CD4-positive, alpha-beta T cell treated with Interleukin-15 for 4 hours (primary cell): ENCODE measurements at regions not wholly inside any gene's neighbourhood (a gene's known extent, or its start where the extent isn't known, plus 50 kb on each side); places are given as distances from the start of the nearest gene placed in this dataset.
A peak's percentile ranks its signal among the peaks of the same experiment; 100 is the strongest.

Experiments
- DNase-seq: peaks from one replicate; pipeline ENCODE4 v3.0.0-alpha.2; 2020; ENCODE audit warnings: low spot score

GRCh38 chr6:133697185-133697584 lies 191.7 kb upstream of the TCF21 start:
- no peak for DNase-seq

GRCh38 chr6:133697666-133698065 lies 191.2 kb upstream of the TCF21 start:
- DNase-seq: no peak

GRCh38 chr6:133698272-133698671 lies 190.6 kb upstream of the TCF21 start:
- no peak for DNase-seq

GRCh38 chr6:133699741-133700385 lies 189.1 kb upstream of the TCF21 start:
- DNase-seq: no peak

- no peak for DNase-seq
These were observed 187.1 kb upstream of the TCF21 start for GRCh38 chr6:133701633-133702331.

- DNase-seq: no peak
These were observed 184.5 kb upstream of the TCF21 start for GRCh38 chr6:133704371-133704770.

GRCh38 chr6:133705066-133705465 lies 183.8 kb upstream of the TCF21 start:
- DNase-seq: no peak

- no peak for DNase-seq
These were observed 183.2 kb upstream of the TCF21 start for GRCh38 chr6:133705731-133706130.

GRCh38 chr6:133707456-133707855 lies 181.5 kb upstream of the TCF21 start:
- DNase-seq: peak; percentile 25

GRCh38 chr6:133710826-133711225 lies 178.1 kb upstream of the TCF21 start:
- no peak for DNase-seq

- no peak for DNase-seq
These were observed 173.6 kb upstream of the TCF21 start for GRCh38 chr6:133715270-133715669.

- no peak for DNase-seq
These were observed 164.2 kb upstream of the TCF21 start for GRCh38 chr6:133724726-133725125.

- DNase-seq: no peak
These were observed 162.7 kb upstream of the TCF21 start for GRCh38 chr6:133726188-133726587.

GRCh38 chr6:133730881-133731280 lies 158.0 kb upstream of the TCF21 start:
- no peak for DNase-seq

- no peak for DNase-seq
These were observed 148.7 kb upstream of the TCF21 start for GRCh38 chr6:133740218-133740617.

- no peak for DNase-seq
These were observed 148.1 kb upstream of the TCF21 start for GRCh38 chr6:133740816-133741215.

GRCh38 chr6:133741375-133741861 lies 147.5 kb upstream of the TCF21 start:
- no peak for DNase-seq

- no peak for DNase-seq
These were observed 145.3 kb upstream of the TCF21 start for GRCh38 chr6:133743621-133744020.

GRCh38 chr6:133746417-133746770 lies 142.5 kb upstream of the TCF21 start:
- DNase-seq: no peak

GRCh38 chr6:133748628-133749027 lies 140.3 kb upstream of the TCF21 start:
- no peak for DNase-seq

GRCh38 chr6:133749427-133749826 lies 139.5 kb upstream of the TCF21 start:
- no peak for DNase-seq

GRCh38 chr6:133752129-133752528 lies 136.8 kb upstream of the TCF21 start:
- DNase-seq: no peak

- no peak for DNase-seq
These were observed 135.2 kb upstream of the TCF21 start for GRCh38 chr6:133753756-133754155.

GRCh38 chr6:133754298-133754697 lies 134.6 kb upstream of the TCF21 start:
- DNase-seq: no peak
